ENCODE measurements at regions not wholly inside any gene's neighbourhood (a gene's known extent, or its start where the extent isn't known, plus 50 kb on each side); places are given as distances from the start of the nearest gene placed in this dataset.

GRCh38 chr9:26520141-26520540, 372.5 kb downstream of the CAAP1 start:
- no peak for DNase-seq (ENCODE audit: low spot score)
- H3K9me3 Mint-ChIP-seq (ENCODE audit: low read depth): no peaks in the 10 kb centered on the region
- no peaks in the 10 kb centered on the region for H3K36me3 Mint-ChIP-seq (ENCODE audit: low read depth)
- TF ChIP-seq, protein P1, sequence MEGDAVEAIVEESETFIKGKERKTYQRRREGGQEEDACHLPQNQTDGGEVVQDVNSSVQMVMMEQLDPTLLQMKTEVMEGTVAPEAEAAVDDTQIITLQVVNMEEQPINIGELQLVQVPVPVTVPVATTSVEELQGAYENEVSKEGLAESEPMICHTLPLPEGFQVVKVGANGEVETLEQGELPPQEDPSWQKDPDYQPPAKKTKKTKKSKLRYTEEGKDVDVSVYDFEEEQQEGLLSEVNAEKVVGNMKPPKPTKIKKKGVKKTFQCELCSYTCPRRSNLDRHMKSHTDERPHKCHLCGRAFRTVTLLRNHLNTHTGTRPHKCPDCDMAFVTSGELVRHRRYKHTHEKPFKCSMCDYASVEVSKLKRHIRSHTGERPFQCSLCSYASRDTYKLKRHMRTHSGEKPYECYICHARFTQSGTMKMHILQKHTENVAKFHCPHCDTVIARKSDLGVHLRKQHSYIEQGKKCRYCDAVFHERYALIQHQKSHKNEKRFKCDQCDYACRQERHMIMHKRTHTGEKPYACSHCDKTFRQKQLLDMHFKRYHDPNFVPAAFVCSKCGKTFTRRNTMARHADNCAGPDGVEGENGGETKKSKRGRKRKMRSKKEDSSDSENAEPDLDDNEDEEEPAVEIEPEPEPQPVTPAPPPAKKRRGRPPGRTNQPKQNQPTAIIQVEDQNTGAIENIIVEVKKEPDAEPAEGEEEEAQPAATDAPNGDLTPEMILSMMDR (IDR thresholded peaks at IDR 0.05): no peak
- no peaks in the 10 kb centered on the region for H3K4me1 Mint-ChIP-seq (ENCODE audit: low read depth)
- H3K27me3 Mint-ChIP-seq (ENCODE audit: low read depth): peaks cover 2% of the 10 kb centered on the region
- no peak overlapping the region for H3K4me3 Mint-ChIP-seq (ENCODE audit: unreplicated experiment)
- no peak overlapping the region for H3K27ac Mint-ChIP-seq (ENCODE audit: unreplicated experiment)

- H3K4me3 Mint-ChIP-seq (ENCODE audit: unreplicated experiment): no peak overlapping the region
- H3K9me3 Mint-ChIP-seq (ENCODE audit: low read depth): no peaks in the 10 kb centered on the region
- no peak for DNase-seq (ENCODE audit: low spot score)
- no peak overlapping the region for H3K27ac Mint-ChIP-seq (ENCODE audit: unreplicated experiment)
- no peaks in the 10 kb centered on the region for H3K27me3 Mint-ChIP-seq (ENCODE audit: low read depth)
- no peaks in the 10 kb centered on the region for H3K4me1 Mint-ChIP-seq (ENCODE audit: low read depth)
- H3K36me3 Mint-ChIP-seq (ENCODE audit: low read depth): no peaks in the 10 kb centered on the region
- TF ChIP-seq, protein P1 (IDR thresholded peaks at IDR 0.05): no peak
These were observed 375.7 kb downstream of the CAAP1 start for GRCh38 chr9:26516773-26517343.

- Mint-ChIP-seq H3K9me3 (ENCODE audit: low read depth) (no peaks in the 10 kb centered on the region), H3K27me3 (ENCODE audit: low read depth) (no peaks in the 10 kb centered on the region), H3K4me3 (ENCODE audit: unreplicated experiment) (no peak overlapping the region), H3K4me1 (ENCODE audit: low read depth) (no peaks in the 10 kb centered on the region), H3K27ac (ENCODE audit: unreplicated experiment) (no peak overlapping the region), H3K36me3 (ENCODE audit: low read depth) (no peaks in the 10 kb centered on the region)
- TF ChIP-seq, protein P1 (IDR thresholded peaks at IDR 0.05): no peak
- DNase-seq (ENCODE audit: low spot score): no peak
These were observed 378.9 kb downstream of the CAAP1 start for GRCh38 chr9:26513730-26514129.

- H3K27me3 Mint-ChIP-seq (ENCODE audit: low read depth): no peaks in the 10 kb centered on the region
These were observed 382.5 kb downstream of the CAAP1 start for GRCh38 chr9:26510137-26510536.

DNA sequence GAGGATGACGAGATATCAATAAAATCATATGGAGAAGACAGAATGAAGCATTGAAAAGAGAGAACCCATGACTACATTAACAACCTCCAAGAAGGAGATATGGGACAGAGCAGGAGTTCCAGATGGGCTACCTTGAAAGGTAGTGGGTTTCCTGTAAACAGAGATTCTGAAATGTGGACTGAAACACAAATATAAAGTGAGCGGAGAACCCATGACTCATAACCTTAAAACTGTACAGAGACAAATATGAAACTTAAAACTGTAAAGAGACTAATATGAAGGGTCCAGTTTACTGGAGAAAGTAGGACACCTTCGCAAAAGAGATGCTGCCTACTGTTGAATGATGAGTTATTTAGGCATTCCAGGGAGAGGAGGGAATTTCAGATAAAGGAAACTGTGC, 383.7 kb downstream of the CAAP1 start:
- H3K9me3 Mint-ChIP-seq (ENCODE audit: low read depth): no peaks in the 10 kb centered on the region
- H3K36me3 Mint-ChIP-seq (ENCODE audit: low read depth): no peaks in the 10 kb centered on the region
- H3K4me1 Mint-ChIP-seq (ENCODE audit: low read depth): no peaks in the 10 kb centered on the region
- peaks cover 3% of the 10 kb centered on the region for H3K27me3 Mint-ChIP-seq (ENCODE audit: low read depth)
- no peak overlapping the region for H3K4me3 Mint-ChIP-seq (ENCODE audit: unreplicated experiment)
- no peak for DNase-seq (ENCODE audit: low spot score)
- no peak overlapping the region for H3K27ac Mint-ChIP-seq (ENCODE audit: unreplicated experiment)
- TF ChIP-seq, protein P1 (IDR thresholded peaks at IDR 0.05): no peak

More at GRCh38 chr9:26510137-26510536, 382.5 kb downstream of the CAAP1 start:
- DNase-seq (ENCODE audit: low spot score): no peak
- Mint-ChIP-seq H3K4me1 (ENCODE audit: low read depth) (no peaks in the 10 kb centered on the region), H3K27ac (ENCODE audit: unreplicated experiment) (no peak overlapping the region), H3K4me3 (ENCODE audit: unreplicated experiment) (no peak overlapping the region), H3K36me3 (ENCODE audit: low read depth) (no peaks in the 10 kb centered on the region), H3K9me3 (ENCODE audit: low read depth) (no peaks in the 10 kb centered on the region)
- TF ChIP-seq, protein P1 (IDR thresholded peaks at IDR 0.05): no peak
